ENCODE measurements at regions not wholly inside any gene's neighbourhood (a gene's known extent, or its start where the extent isn't known, plus 50 kb on each side); places are given as distances from the start of the nearest gene placed in this dataset.
"Not testable (repeated sequence)": the region's sequence is repeated elsewhere in the genome, so short reads cannot be mapped to it uniquely, and the experiment has no call there.

GRCh38 chr4:162978398-162978797 lies 188.3 kb downstream of the NAF1 start:
- DNase-seq (ENCODE audit: low spot score), result no peak
- TF ChIP-seq CTCF (IDR thresholded peaks at IDR 0.05; ENCODE audit: extremely low read depth, missing control alignments), result no peak

GRCh38 chr4:162977788-162978187 lies 188.9 kb downstream of the NAF1 start:
- no peak for TF ChIP-seq CTCF (IDR thresholded peaks at IDR 0.05; ENCODE audit: extremely low read depth, missing control alignments)

GRCh38 chr4:162972661-162973330 lies 193.9 kb downstream of the NAF1 start:
- DNase-seq (ENCODE audit: low spot score), result no peak
- TF ChIP-seq CTCF (IDR thresholded peaks at IDR 0.05; ENCODE audit: extremely low read depth, missing control alignments), result no peak

More at GRCh38 chr4:162977788-162978187, 188.9 kb downstream of the NAF1 start:
- DNase-seq (ENCODE audit: low spot score), result no peak

- no peak for TF ChIP-seq CTCF (IDR thresholded peaks at IDR 0.05; ENCODE audit: extremely low read depth, missing control alignments)
These were observed 197.5 kb downstream of the NAF1 start for GRCh38 chr4:162969194-162969593.

GRCh38 chr4:162965978-162966377 lies 200.7 kb downstream of the NAF1 start:
- DNase-seq (ENCODE audit: low spot score), result not testable (repeated sequence)

More at GRCh38 chr4:162969194-162969593, 197.5 kb downstream of the NAF1 start:
- no peak for DNase-seq (ENCODE audit: low spot score)

GRCh38 chr4:162959046-162959445 lies 207.6 kb downstream of the NAF1 start:
- peak; percentile 8 for DNase-seq (ENCODE audit: low spot score)
- peak; percentile 2 for TF ChIP-seq CTCF (IDR thresholded peaks at IDR 0.05; ENCODE audit: extremely low read depth, missing control alignments)

DNA sequence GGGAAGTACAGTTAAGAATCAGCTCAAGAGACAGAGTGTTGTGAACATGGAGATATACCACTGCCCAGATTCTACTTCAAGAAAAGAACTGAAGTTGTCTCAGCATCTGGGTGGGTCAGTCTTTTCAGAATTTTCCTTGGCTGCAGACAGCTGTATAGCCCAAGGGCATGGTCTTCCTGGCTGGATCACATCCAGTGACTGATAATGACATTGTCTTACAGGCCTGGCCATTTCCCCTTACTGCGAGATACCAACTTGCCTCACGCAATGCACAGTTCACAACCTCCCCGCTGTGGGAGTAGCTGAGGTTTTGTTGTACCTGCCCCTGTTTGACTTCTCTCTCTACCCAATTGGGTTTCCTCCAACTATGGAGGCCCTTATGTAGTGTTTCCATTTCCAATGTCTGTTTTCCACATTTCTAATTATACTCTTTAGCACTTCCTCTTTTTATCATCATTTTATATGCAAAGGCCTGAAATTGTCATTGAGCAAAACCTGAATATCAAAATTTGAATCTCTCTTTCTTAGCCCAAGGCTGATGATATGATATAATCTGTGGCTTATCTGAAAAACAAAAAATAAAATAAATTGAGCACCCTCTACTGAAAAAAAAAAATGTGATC lies 209.1 kb downstream of the NAF1 start:
- TF ChIP-seq CTCF (IDR thresholded peaks at IDR 0.05; ENCODE audit: extremely low read depth, missing control alignments), result no peak
- DNase-seq (ENCODE audit: low spot score), result no peak

DNA sequence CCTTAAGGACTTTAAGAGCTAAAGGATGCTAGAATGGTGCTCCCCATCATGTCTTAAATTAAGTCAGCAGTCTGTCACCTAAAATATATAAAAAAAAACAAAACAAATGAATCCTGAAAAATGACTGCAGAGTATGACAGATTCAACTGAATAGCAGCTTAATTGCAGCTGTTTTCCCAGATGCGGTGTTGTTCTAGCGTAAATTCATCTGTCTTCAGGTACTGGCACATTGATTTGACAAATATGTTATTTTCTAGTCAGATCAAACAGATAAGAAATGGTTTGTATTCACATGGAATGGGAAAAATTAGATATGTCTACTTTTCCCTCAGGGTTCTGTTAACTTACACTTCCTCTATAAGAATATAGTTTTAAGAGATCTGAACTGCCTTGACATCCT lies 211.7 kb downstream of the NAF1 start:
- no peak for DNase-seq (ENCODE audit: low spot score)
- TF ChIP-seq CTCF (IDR thresholded peaks at IDR 0.05; ENCODE audit: extremely low read depth, missing control alignments), result no peak
